A673 (cell line): ENCODE measurements at regions not wholly inside any gene's neighbourhood (a gene's known extent, or its start where the extent isn't known, plus 50 kb on each side); places are given as distances from the start of the nearest gene placed in this dataset.

Experiments used
- CTCF ChIP-seq: fragments of 300-800, 200-600 bp; sonication (generic); conservative IDR thresholded peaks from 2 replicates; pipeline ENCODE4 v1.5.1; 2017; ENCODE audit warnings: low read depth, mild to moderate bottlenecking, antibody characterized with exemption, low read length, moderate library complexity, mixed read lengths
- EZH2 ChIP-seq: fragments of 200-600 bp; sonication (generic); IDR thresholded peaks from 2 replicates; pipeline ENCODE4 v1.6.1; 2017; ENCODE audit warnings: borderline replicate concordance, low read depth, mild to moderate bottlenecking, mixed read lengths, antibody characterized with exemption, low read length; ENCODE audit not compliant: poor library complexity, severe bottlenecking

- TF ChIP-seq CTCF (no peak), EZH2 (no peak)
Measured at GRCh38 chr3:127438371-127438770, 150.5 kb upstream of the PRR20G start.
